ENCODE measurements at regions not wholly inside any gene's neighbourhood (a gene's known extent, or its start where the extent isn't known, plus 50 kb on each side); places are given as distances from the start of the nearest gene placed in this dataset.

GRCh38 chr6:137415127-137415833, 78.9 kb downstream of the OLIG3 start:
- Mint-ChIP-seq H3K4me3 (peak overlapping the region; percentile 63), H3K27me3 (ENCODE audit: low read depth) (peaks cover 38% of the 10 kb centered on the region), H3K27ac (peak overlapping the region; percentile 22), H3K9me3 (no peaks in the 10 kb centered on the region), H3K36me3 (no peaks in the 10 kb centered on the region), H3K4me1 (peaks cover 21% of the 10 kb centered on the region)
- TF ChIP-seq, protein P1, sequence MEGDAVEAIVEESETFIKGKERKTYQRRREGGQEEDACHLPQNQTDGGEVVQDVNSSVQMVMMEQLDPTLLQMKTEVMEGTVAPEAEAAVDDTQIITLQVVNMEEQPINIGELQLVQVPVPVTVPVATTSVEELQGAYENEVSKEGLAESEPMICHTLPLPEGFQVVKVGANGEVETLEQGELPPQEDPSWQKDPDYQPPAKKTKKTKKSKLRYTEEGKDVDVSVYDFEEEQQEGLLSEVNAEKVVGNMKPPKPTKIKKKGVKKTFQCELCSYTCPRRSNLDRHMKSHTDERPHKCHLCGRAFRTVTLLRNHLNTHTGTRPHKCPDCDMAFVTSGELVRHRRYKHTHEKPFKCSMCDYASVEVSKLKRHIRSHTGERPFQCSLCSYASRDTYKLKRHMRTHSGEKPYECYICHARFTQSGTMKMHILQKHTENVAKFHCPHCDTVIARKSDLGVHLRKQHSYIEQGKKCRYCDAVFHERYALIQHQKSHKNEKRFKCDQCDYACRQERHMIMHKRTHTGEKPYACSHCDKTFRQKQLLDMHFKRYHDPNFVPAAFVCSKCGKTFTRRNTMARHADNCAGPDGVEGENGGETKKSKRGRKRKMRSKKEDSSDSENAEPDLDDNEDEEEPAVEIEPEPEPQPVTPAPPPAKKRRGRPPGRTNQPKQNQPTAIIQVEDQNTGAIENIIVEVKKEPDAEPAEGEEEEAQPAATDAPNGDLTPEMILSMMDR (IDR thresholded peaks at IDR 0.05; ENCODE audit: unreplicated experiment) = no peak
- DNase-seq (ENCODE audit: low spot score in 2 of 2, unreplicated experiment in 2 of 2) = peak in 1 of 2 experiments; percentile 45

GRCh38 chr6:137414599-137414998, 79.6 kb downstream of the OLIG3 start:
- Mint-ChIP-seq H3K4me1 (peaks cover 17% of the 10 kb centered on the region), H3K36me3 (no peaks in the 10 kb centered on the region), H3K9me3 (no peaks in the 10 kb centered on the region), H3K27ac (no peak overlapping the region), H3K27me3 (ENCODE audit: low read depth) (peaks cover 41% of the 10 kb centered on the region), H3K4me3 (peak overlapping the region; percentile 63)
- TF ChIP-seq, protein P1 (IDR thresholded peaks at IDR 0.05; ENCODE audit: unreplicated experiment) = no peak
- DNase-seq (ENCODE audit: low spot score in 2 of 2, unreplicated experiment in 2 of 2) = no peak

- H3K36me3 Mint-ChIP-seq = no peaks in the 10 kb centered on the region
- TF ChIP-seq, protein P1 (IDR thresholded peaks at IDR 0.05; ENCODE audit: unreplicated experiment) = no peak
- H3K9me3 Mint-ChIP-seq = no peaks in the 10 kb centered on the region
- H3K27ac Mint-ChIP-seq = no peak overlapping the region
- DNase-seq (ENCODE audit: low spot score in 2 of 2, unreplicated experiment in 2 of 2) = no peak
- H3K4me3 Mint-ChIP-seq = no peak overlapping the region
- H3K4me1 Mint-ChIP-seq = peaks cover 16% of the 10 kb centered on the region
- H3K27me3 Mint-ChIP-seq (ENCODE audit: low read depth) = peaks cover 41% of the 10 kb centered on the region
Measured at GRCh38 chr6:137413482-137413881, 80.7 kb downstream of the OLIG3 start.

DNA sequence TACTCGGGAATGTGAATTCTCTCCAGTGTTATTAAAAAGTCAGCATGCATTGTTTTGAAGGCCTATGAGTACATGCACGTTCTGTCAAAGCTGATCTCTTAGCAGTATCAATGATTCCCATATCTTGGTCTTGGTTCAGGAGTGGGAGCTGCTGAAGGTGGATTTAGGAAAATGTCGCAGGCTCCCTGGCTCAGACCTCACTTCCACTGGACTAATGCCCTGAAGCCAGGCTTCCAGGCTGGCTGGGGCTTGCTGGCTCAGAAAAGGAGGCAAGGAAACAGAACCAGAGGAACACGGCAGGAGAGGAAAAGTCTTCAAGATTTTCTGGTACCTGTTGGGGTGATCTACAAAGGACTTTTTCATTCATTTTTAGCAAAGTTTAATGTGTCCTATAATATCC, 81.6 kb downstream of the OLIG3 start:
- no peak for DNase-seq (ENCODE audit: low spot score in 2 of 2, unreplicated experiment in 2 of 2)
- Mint-ChIP-seq H3K4me3 (no peak overlapping the region), H3K27ac (no peak overlapping the region), H3K4me1 (peaks cover 16% of the 10 kb centered on the region), H3K9me3 (peaks cover 7% of the 10 kb centered on the region), H3K36me3 (no peaks in the 10 kb centered on the region), H3K27me3 (ENCODE audit: low read depth) (peaks cover 41% of the 10 kb centered on the region)
- TF ChIP-seq, protein P1 (IDR thresholded peaks at IDR 0.05; ENCODE audit: unreplicated experiment) = no peak

- peaks cover 25% of the 10 kb centered on the region for H3K9me3 Mint-ChIP-seq
- peaks cover 41% of the 10 kb centered on the region for H3K27me3 Mint-ChIP-seq (ENCODE audit: low read depth)
Measured at GRCh38 chr6:137409266-137409777, 84.9 kb downstream of the OLIG3 start.

More at GRCh38 chr6:137409266-137409777, 84.9 kb downstream of the OLIG3 start:
- DNase-seq (ENCODE audit: low spot score in 2 of 2, unreplicated experiment in 2 of 2) = no peak
- Mint-ChIP-seq H3K4me3 (no peak overlapping the region), H3K4me1 (no peaks in the 10 kb centered on the region), H3K27ac (no peak overlapping the region), H3K36me3 (no peaks in the 10 kb centered on the region)
- TF ChIP-seq, protein P1 (IDR thresholded peaks at IDR 0.05; ENCODE audit: unreplicated experiment) = no peak
